Smooth muscle cell (in vitro differentiated cells): ENCODE measurements at regions not wholly inside any gene's neighbourhood (a gene's known extent, or its start where the extent isn't known, plus 50 kb on each side); places are given as distances from the start of the nearest gene placed in this dataset.

Experiments used
- DNase-seq: peaks from one replicate; lab custom pipeline; 2025; ENCODE audit not compliant: unreplicated experiment; lab: John Stamatoyannopoulos, UW
- H2AFZ ChIP-seq: fragments of 200-600 bp; sonication (generic); 2 replicates; pipeline ENCODE4 v1.6.0; 2016; ENCODE audit warnings: antibody characterized with exemption, low read depth, mild to moderate bottlenecking
- H3F3A ChIP-seq: fragments of 200-600 bp; sonication (generic); 2 replicates; pipeline ENCODE4 v1.6.0; 2017; ENCODE audit warnings: antibody characterized with exemption, low read depth
- H3K27ac ChIP-seq: fragments of 200-600 bp; sonication (generic); 2 replicates; pipeline ENCODE4 v1.5.1; 2016; ENCODE audit warnings: low read depth, mild to moderate bottlenecking
- H3K27me3 ChIP-seq: fragments of 200-600 bp; sonication (generic); 2 replicates; pipeline ENCODE4 v1.6.1; 2016; ENCODE audit warnings: low read depth, mild to moderate bottlenecking
- H3K36me3 ChIP-seq: fragments of 200-600 bp; sonication (generic); 2 replicates; pipeline ENCODE4 v1.5.1; 2016; ENCODE audit warnings: low read depth
- H3K4me1 ChIP-seq: fragments of 200-600 bp; sonication (generic); 2 replicates; pipeline ENCODE4 v1.5.1; 2016; ENCODE audit warnings: low read depth
- H3K4me2 ChIP-seq: fragments of 200-600 bp; sonication (generic); 2 replicates; pipeline ENCODE4 v1.6.0; 2016; ENCODE audit warnings: mild to moderate bottlenecking
- H3K4me3 ChIP-seq: fragments of 200-600 bp; sonication (generic); 2 replicates; pipeline ENCODE4 v1.5.1; 2016; ENCODE audit warnings: mild to moderate bottlenecking
- H3K79me2 ChIP-seq: fragments of 200-600 bp; sonication (generic); 2 replicates; pipeline ENCODE4 v1.6.0; 2016; ENCODE audit warnings: low read depth, mild to moderate bottlenecking
- H3K9ac ChIP-seq: fragments of 200-600 bp; sonication (generic); 2 replicates; pipeline ENCODE4 v1.6.0; 2016; ENCODE audit warnings: low read depth
- H3K9me3 ChIP-seq: fragments of 200-600 bp; sonication (generic); replicated peaks from 2 replicates; pipeline ENCODE4 v1.5.1; 2016; ENCODE audit warnings: low read depth
- H4K20me1 ChIP-seq: fragments of 200-600 bp; sonication (generic); 2 replicates; pipeline ENCODE4 v1.6.0; 2016; ENCODE audit warnings: low read depth
- CTCF ChIP-seq: fragments of 200-600 bp; sonication (generic); IDR thresholded peaks from 2 replicates; pipeline ENCODE4 v1.5.1; 2017; ENCODE audit warnings: borderline replicate concordance, mild to moderate bottlenecking, antibody characterized with exemption; ENCODE audit not compliant: insufficient read depth, poor library complexity, severe bottlenecking
- WGBS: methylation state at CpG from one replicate; pipeline ENCODE4 v1.1.7; 2016; ENCODE audit warnings: low lambda C conversion rate; 5-methylcytosine and 5-hydroxymethylcytosine counted together

- Histone ChIP-seq H3K4me3 (no peak overlapping the region), H3K79me2 (no peaks in the 10 kb centered on the region), H3K9ac (no peak overlapping the region), H3K36me3 (no peaks in the 10 kb centered on the region), H3K27ac (no peak overlapping the region), H3K4me1 (no peaks in the 10 kb centered on the region), H3F3A (no peaks in the 10 kb centered on the region), H3K4me2 (no peak overlapping the region), H3K27me3 (no peaks in the 10 kb centered on the region), H3K9me3 (no peaks in the 10 kb centered on the region), H4K20me1 (no peaks in the 10 kb centered on the region), H2AFZ (no peak overlapping the region)
- TF ChIP-seq CTCF = no peak
- no peak for DNase-seq
These were observed 87.7 kb downstream of the NAP1L3 start for GRCh38 chrX:93585661-93586060.

DNA sequence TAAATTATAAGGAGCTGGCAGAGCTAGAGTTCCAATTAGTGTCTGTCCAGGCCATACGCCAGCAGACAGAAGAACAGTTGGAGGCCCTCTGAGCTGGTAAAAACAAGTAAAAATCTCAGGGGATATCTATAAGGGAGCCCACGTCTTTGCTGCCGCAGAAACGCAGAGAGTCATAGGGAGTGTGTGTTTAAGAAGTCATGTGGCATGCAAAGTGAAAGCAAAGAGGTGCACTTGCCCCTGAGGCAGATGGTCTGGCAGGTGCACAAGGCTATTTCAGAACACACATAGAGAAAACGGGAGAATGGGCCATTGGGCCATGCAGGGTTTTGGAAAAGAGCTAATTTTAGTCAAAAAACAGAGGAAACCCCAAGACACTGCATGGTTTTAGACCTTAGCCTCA lies 92.7 kb downstream of the NAP1L3 start:
- H3K27ac ChIP-seq = no peak overlapping the region
- 89% methylated on average over 5 of the region's 5 CpGs for WGBS
- H2AFZ ChIP-seq = no peak overlapping the region
- no peak overlapping the region for H3K9ac ChIP-seq
- no peaks in the 10 kb centered on the region for H3K4me1 ChIP-seq
- H3K4me3 ChIP-seq = no peak overlapping the region
- no peaks in the 10 kb centered on the region for H3K9me3 ChIP-seq
- no peaks in the 10 kb centered on the region for H3K27me3 ChIP-seq
- TF ChIP-seq CTCF = no peak
- no peaks in the 10 kb centered on the region for H3F3A ChIP-seq
- no peaks in the 10 kb centered on the region for H3K36me3 ChIP-seq
- H3K79me2 ChIP-seq = no peaks in the 10 kb centered on the region
- H3K4me2 ChIP-seq = no peak overlapping the region
- DNase-seq = no peak
- H4K20me1 ChIP-seq = no peaks in the 10 kb centered on the region

- H3K4me2 ChIP-seq = no peak overlapping the region
- peak; percentile 67 for TF ChIP-seq CTCF
- no peaks in the 10 kb centered on the region for H3K4me1 ChIP-seq
- no peaks in the 10 kb centered on the region for H4K20me1 ChIP-seq
- 70% methylated on average over 3 of the region's 3 CpGs for WGBS
- no peaks in the 10 kb centered on the region for H3F3A ChIP-seq
- no peak for DNase-seq
- H3K79me2 ChIP-seq = no peaks in the 10 kb centered on the region
- H3K36me3 ChIP-seq = no peaks in the 10 kb centered on the region
- H3K27ac ChIP-seq = no peak overlapping the region
- no peak overlapping the region for H2AFZ ChIP-seq
- no peak overlapping the region for H3K4me3 ChIP-seq
- no peak overlapping the region for H3K9ac ChIP-seq
- H3K9me3 ChIP-seq = no peaks in the 10 kb centered on the region
- H3K27me3 ChIP-seq = no peaks in the 10 kb centered on the region
These were observed 134.8 kb downstream of the NAP1L3 start for GRCh38 chrX:93538575-93538974.

GRCh38 chrX:93528917-93529316 lies 144.5 kb downstream of the NAP1L3 start:
- no peaks in the 10 kb centered on the region for H3F3A ChIP-seq
- no peaks in the 10 kb centered on the region for H3K27me3 ChIP-seq
- 91% methylated on average over 3 of the region's 3 CpGs for WGBS
- no peak overlapping the region for H3K27ac ChIP-seq
- H3K4me2 ChIP-seq = no peak overlapping the region
- no peaks in the 10 kb centered on the region for H3K9me3 ChIP-seq
- no peak overlapping the region for H3K9ac ChIP-seq
- TF ChIP-seq CTCF = no peak
- H3K36me3 ChIP-seq = no peaks in the 10 kb centered on the region
- H2AFZ ChIP-seq = no peak overlapping the region
- no peaks in the 10 kb centered on the region for H3K4me1 ChIP-seq
- no peaks in the 10 kb centered on the region for H4K20me1 ChIP-seq
- H3K79me2 ChIP-seq = no peaks in the 10 kb centered on the region
- DNase-seq = no peak
- no peak overlapping the region for H3K4me3 ChIP-seq
